NCI-H2081 (cell line): ENCODE measurements at regions not wholly inside any gene's neighbourhood (a gene's known extent, or its start where the extent isn't known, plus 50 kb on each side); places are given as distances from the start of the nearest gene placed in this dataset.

ENCODE experiments used
- DNase-seq, 2 experiments: peaks; one replicate each; lab custom pipeline; 2025; lab: John Stamatoyannopoulos, UW

GRCh38 chr19:46911456-46911855 lies 50.7 kb downstream of the ARHGAP35 start:
- no peak for DNase-seq

GRCh38 chr19:46913198-46913851 lies 52.5 kb downstream of the ARHGAP35 start:
- no peak for DNase-seq

- no peak for DNase-seq
Measured at GRCh38 chr19:46913852-46914430, 53.1 kb downstream of the ARHGAP35 start.

- no peak for DNase-seq
Measured at GRCh38 chr19:46915386-46915785, 54.6 kb downstream of the ARHGAP35 start.

- no peak for DNase-seq
Measured at GRCh38 chr19:46917002-46917401, 56.2 kb downstream of the ARHGAP35 start.

GRCh38 chr19:46919324-46919723 lies 58.5 kb downstream of the ARHGAP35 start:
- no peak for DNase-seq

GRCh38 chr19:46920362-46920761 lies 59.6 kb downstream of the ARHGAP35 start:
- no peak for DNase-seq

- no peak for DNase-seq
Measured at GRCh38 chr19:46921071-46921470, 60.3 kb downstream of the ARHGAP35 start.

GRCh38 chr19:46922465-46922864 lies 61.7 kb downstream of the ARHGAP35 start:
- no peak for DNase-seq

GRCh38 chr19:46924874-46925547 lies 64.2 kb downstream of the ARHGAP35 start:
- no peak for DNase-seq

- no peak for DNase-seq
Measured at GRCh38 chr19:46925548-46925950, 64.8 kb downstream of the ARHGAP35 start.

- no peak for DNase-seq
Measured at GRCh38 chr19:46926170-46927071, 65.6 kb downstream of the ARHGAP35 start.

- no peak for DNase-seq
Measured at GRCh38 chr19:46927106-46927505, 66.3 kb downstream of the ARHGAP35 start.

GRCh38 chr19:46927893-46928292 lies 67.1 kb downstream of the ARHGAP35 start:
- no peak for DNase-seq

- no peak for DNase-seq
Measured at GRCh38 chr19:46928951-46929350, 68.2 kb downstream of the ARHGAP35 start.

- no peak for DNase-seq
Measured at GRCh38 chr19:46931202-46931601, 70.4 kb downstream of the ARHGAP35 start.

GRCh38 chr19:46932346-46932745 lies 71.5 kb downstream of the ARHGAP35 start:
- DNase-seq = no peak

GRCh38 chr19:46935066-46935663 lies 74.4 kb downstream of the ARHGAP35 start:
- DNase-seq = no peak

GRCh38 chr19:46943150-46943946 lies 76.3 kb upstream of the NPAS1 start:
- no peak for DNase-seq

GRCh38 chr19:46944123-46944748 lies 75.4 kb upstream of the NPAS1 start:
- DNase-seq = no peak
